ENCODE measurements at regions not wholly inside any gene's neighbourhood (a gene's known extent, or its start where the extent isn't known, plus 50 kb on each side); places are given as distances from the start of the nearest gene placed in this dataset.

- TF ChIP-seq RFX5 (IDR thresholded peaks at IDR 0.05; ENCODE audit: low read length) (peak; percentile 70), CTCF (IDR thresholded peaks at IDR 0.05) (no peak), MXI1 (IDR thresholded peaks at IDR 0.05; ENCODE audit: low read depth, low read length) (no peak), EP300 (IDR thresholded peaks at IDR 0.05; ENCODE audit: borderline replicate concordance in 1 of 2, low read depth in 1 of 2, low read length in 1 of 2) (no peak; a peak in 1 of 4 replicates), IRF3 (IDR thresholded peaks at IDR 0.05; ENCODE audit: low read depth, low read length) (no peak), YY1 (IDR thresholded peaks at IDR 0.05; ENCODE audit: low read depth) (no peak), SMC3 (IDR thresholded peaks at IDR 0.05; ENCODE audit: low read depth, low read length) (no peak)
- TF ChIP-seq, protein P1, sequence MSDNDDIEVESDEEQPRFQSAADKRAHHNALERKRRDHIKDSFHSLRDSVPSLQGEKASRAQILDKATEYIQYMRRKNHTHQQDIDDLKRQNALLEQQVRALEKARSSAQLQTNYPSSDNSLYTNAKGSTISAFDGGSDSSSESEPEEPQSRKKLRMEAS (IDR thresholded peaks at IDR 0.05; ENCODE audit: low read depth): no peak
Observed at GRCh38 chr9:86700629-86701028, 246.7 kb downstream of the GAS1 start.

All from SK-N-SH (cell line).